ENCODE measurements at regions not wholly inside any gene's neighbourhood (a gene's known extent, or its start where the extent isn't known, plus 50 kb on each side); places are given as distances from the start of the nearest gene placed in this dataset.

DNA sequence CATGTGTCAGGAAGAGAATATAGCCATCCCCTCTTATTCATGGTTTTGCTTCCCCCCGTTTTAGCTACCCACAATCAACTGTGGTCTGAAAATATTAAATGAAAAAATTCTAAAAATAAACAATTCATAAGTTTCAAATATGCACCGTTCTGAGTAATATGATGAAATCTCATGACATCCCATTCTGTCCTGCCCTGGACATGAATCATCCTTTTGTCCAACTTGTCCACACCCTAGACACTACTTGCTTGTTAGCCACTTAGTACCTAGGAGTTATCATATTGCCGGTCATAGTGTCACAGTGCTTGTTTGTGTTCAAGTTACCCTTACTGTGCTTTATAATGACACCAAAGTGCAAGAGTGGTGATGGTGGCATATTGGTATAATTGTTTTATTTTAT is 113.5 kb downstream of the CAAP1 start:
- H4K5ac ChIP-seq (ENCODE audit: insufficient read length, low read depth, low read length) = no peak overlapping the region
- no peaks in the 10 kb centered on the region for H3K23me2 ChIP-seq (ENCODE audit: low read depth, low read length)
- H2BK20ac ChIP-seq (ENCODE audit: low read length) = no peak overlapping the region
- H3K9me3 ChIP-seq (ENCODE audit: insufficient read depth in 2 of 2, low read depth in 1 of 2, low read length in 1 of 2) = no peaks in the 10 kb centered on the region
- no peaks in the 10 kb centered on the region for H3K36me3 ChIP-seq (ENCODE audit: control insufficient read depth in 2 of 4, insufficient read depth in 4 of 4, low read length in 3 of 4)
- WGBS, 2 experiments (ENCODE audit: extremely low coverage in 1 of 2, insufficient coverage in 1 of 2, insufficient read length in 1 of 2, insufficient replicate concordance in 2 of 2, low coverage in 1 of 2, low lambda C conversion rate in 2 of 2, missing lambda C conversion rate in 1 of 2) = 90% methylated on average over 3 of the region's 3 CpGs; no CpG with 5 or more reads in 1 of the 2 experiments
- DNase-seq (ENCODE audit: low read depth in 1 of 2, low spot score in 2 of 2) (no peak), FAIRE-seq (no peak)
- ChIA-PET CTCF (ENCODE audit: partially characterized antibody) (no interaction called here), POLR2A (ENCODE audit: partially characterized antibody) (no interaction called here)
- no peak overlapping the region for H2BK120ac ChIP-seq (replicated peaks; ENCODE audit: low read depth, low read length)
- no peak overlapping the region for H3K18ac ChIP-seq (ENCODE audit: extremely low read depth, low read length)
- H3K9ac ChIP-seq (replicated peaks in 1 of 4; ENCODE audit: extremely low read depth in 1 of 4, low read depth in 3 of 4, low read length in 3 of 4) = no peak overlapping the region
- H4K8ac ChIP-seq (ENCODE audit: extremely low read depth, insufficient read depth, low read length) = no peak overlapping the region
- H2BK12ac ChIP-seq (ENCODE audit: low read depth, low read length) = no peak overlapping the region
- H3K4ac ChIP-seq (replicated peaks; ENCODE audit: insufficient read length, low read depth, low read length) = no peak overlapping the region
- no peak overlapping the region for H3K14ac ChIP-seq (ENCODE audit: insufficient read length)
- H2AK5ac ChIP-seq (ENCODE audit: low read depth, low read length) = no peak overlapping the region
- no peaks in the 10 kb centered on the region for H3K79me2 ChIP-seq (ENCODE audit: control insufficient read depth in 1 of 2, insufficient read depth in 2 of 2, low read length in 2 of 2)
- H3K79me1 ChIP-seq (ENCODE audit: low read depth, low read length) = no peaks in the 10 kb centered on the region
- no peaks in the 10 kb centered on the region for H3K27me3 ChIP-seq (replicated peaks in 1 of 4; ENCODE audit: control insufficient read depth in 3 of 4, extremely low read depth in 1 of 4, insufficient read depth in 3 of 4, low read length in 3 of 4)
- no peak overlapping the region for H3K4me3 ChIP-seq (ENCODE audit: extremely low read depth in 1 of 4, insufficient read depth in 2 of 4, low read depth in 3 of 4, low read length in 4 of 4)
- H3K4me2 ChIP-seq (ENCODE audit: insufficient read depth in 1 of 2, low read depth in 2 of 2, low read length in 2 of 2) = no peak overlapping the region
- H2AFZ ChIP-seq (ENCODE audit: low read length) = no peak overlapping the region
- no peaks in the 10 kb centered on the region for H4K20me1 ChIP-seq (replicated peaks in 1 of 2; ENCODE audit: control insufficient read depth in 1 of 2, insufficient read depth in 2 of 2, low read length in 2 of 2)
- no peaks in the 10 kb centered on the region for H3K4me1 ChIP-seq (replicated peaks in 1 of 4; ENCODE audit: control insufficient read depth in 3 of 4, insufficient read depth in 4 of 4, low read length in 3 of 4)
- no peak overlapping the region for H3K56ac ChIP-seq (replicated peaks; ENCODE audit: insufficient read length, low read depth, low read length)
- H3K27ac ChIP-seq (ENCODE audit: low read depth, low read length) = no peak overlapping the region
- no peak overlapping the region for H2BK15ac ChIP-seq (ENCODE audit: low read length)
- H3K23ac ChIP-seq (ENCODE audit: insufficient read length) = no peak overlapping the region
- no peak overlapping the region for H2BK5ac ChIP-seq (ENCODE audit: low read depth, low read length)
- H4K91ac ChIP-seq (replicated peaks; ENCODE audit: insufficient read length, low read length) = no peak overlapping the region
- no peak for TF ChIP-seq TAF7 (optimal IDR thresholded peaks at IDR 0.05; ENCODE audit: borderline replicate concordance, low read depth, low read length)
- no peak for TF ChIP-seq SIRT6 (IDR thresholded peaks at IDR 0.05; ENCODE audit: low read length)
- TF ChIP-seq BRCA1 (IDR thresholded peaks at IDR 0.05; ENCODE audit: low read depth, low read length) = no peak
- TF ChIP-seq JUND (IDR thresholded peaks at IDR 0.05; ENCODE audit: low read length) = no peak
- TF ChIP-seq KDM4A (IDR thresholded peaks at IDR 0.05; ENCODE audit: low read depth, low read length, severe bottlenecking) = no peak
- TF ChIP-seq FOSL1 (IDR thresholded peaks at IDR 0.05; ENCODE audit: insufficient read depth, low read depth, low read length) = no peak
- no peak for TF ChIP-seq RNF2 (IDR thresholded peaks at IDR 0.05; ENCODE audit: borderline replicate concordance, low read depth, low read length, missing control alignments, poor library complexity, severe bottlenecking)
- no peak for TF ChIP-seq SIN3A (conservative IDR thresholded peaks at IDR 0.05 in 1 of 2, IDR thresholded peaks at IDR 0.05 in 1 of 2; ENCODE audit: low read depth in 1 of 2, low read length in 2 of 2)
- TF ChIP-seq, protein P1, sequence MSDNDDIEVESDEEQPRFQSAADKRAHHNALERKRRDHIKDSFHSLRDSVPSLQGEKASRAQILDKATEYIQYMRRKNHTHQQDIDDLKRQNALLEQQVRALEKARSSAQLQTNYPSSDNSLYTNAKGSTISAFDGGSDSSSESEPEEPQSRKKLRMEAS (IDR thresholded peaks at IDR 0.05) = no peak
- TF ChIP-seq RBBP5 (IDR thresholded peaks at IDR 0.05; ENCODE audit: borderline replicate concordance, low read depth, low read length) = no peak
- TF ChIP-seq PHF8 (conservative IDR thresholded peaks at IDR 0.05; ENCODE audit: low read depth, low read length) = no peak
- TF ChIP-seq CTBP2 (IDR thresholded peaks at IDR 0.05; ENCODE audit: borderline replicate concordance, insufficient read depth, insufficient read length, low read length) = no peak
- no peak for TF ChIP-seq SRF (IDR thresholded peaks at IDR 0.05; ENCODE audit: low read depth, low read length)
- no peak for TF ChIP-seq TEAD4 (IDR thresholded peaks at IDR 0.05; ENCODE audit: low read depth, low read length)
